GM23338 (cell line): ENCODE measurements at regions not wholly inside any gene's neighbourhood (a gene's known extent, or its start where the extent isn't known, plus 50 kb on each side); places are given as distances from the start of the nearest gene placed in this dataset.

Experiments used
- ATAC-seq: fragments of 200-7000 bp; cut with Tn5 transposase; 3 replicates; pipeline ENCODE4 v1.9.1; 2020
- DNase-seq: peaks from one replicate; pipeline ENCODE4 v3.0.0-alpha.2; 2015; ENCODE audit warnings: low spot score
- H2AFZ ChIP-seq: fragments of 200-600 bp; sonication (generic); 2 replicates; pipeline ENCODE4 v1.8.0; 2016; ENCODE audit warnings: antibody characterized with exemption, mild to moderate bottlenecking, moderate library complexity
- H3F3A ChIP-seq: fragments of 200-600 bp; sonication (generic); replicated peaks from 2 replicates; pipeline ENCODE4 v1.8.0; 2017; ENCODE audit warnings: antibody characterized with exemption, mixed run types, low read depth
- H3K27ac ChIP-seq: fragments of 200-600 bp; sonication (generic); 2 replicates; pipeline ENCODE4 v1.6.1; 2016; ENCODE audit warnings: low read depth
- H3K27me3 ChIP-seq: fragments of 200-600 bp; sonication (generic); 2 replicates; pipeline ENCODE4 v1.8.0; 2016; ENCODE audit warnings: mild to moderate bottlenecking, mixed run types, moderate library complexity; ENCODE audit not compliant: insufficient read depth
- H3K36me3 ChIP-seq: fragments of 200-600 bp; sonication (generic); 2 replicates; pipeline ENCODE4 v1.8.0; 2016; ENCODE audit warnings: mild to moderate bottlenecking; ENCODE audit not compliant: insufficient read depth
- H3K4me1 ChIP-seq: fragments of 200-600 bp; sonication (generic); 2 replicates; pipeline ENCODE4 v1.8.0; 2016; ENCODE audit warnings: mild to moderate bottlenecking, moderate library complexity; ENCODE audit not compliant: insufficient read depth
- H3K4me2 ChIP-seq: fragments of 200-600 bp; sonication (generic); 2 replicates; pipeline ENCODE4 v1.7.1; 2017; ENCODE audit warnings: mixed run types
- H3K4me3 ChIP-seq: fragments of 200-600 bp; sonication (generic); 2 replicates; pipeline ENCODE4 v1.6.1; 2016; ENCODE audit warnings: mixed run types
- H3K79me2 ChIP-seq: fragments of 200-600 bp; sonication (generic); replicated peaks from 2 replicates; pipeline ENCODE4 v1.8.0; 2017; ENCODE audit warnings: mild to moderate bottlenecking; ENCODE audit not compliant: insufficient read depth
- H3K9me2 ChIP-seq: fragments of 200-600 bp; sonication (generic); 2 replicates; pipeline ENCODE4 v1.8.0; 2017; ENCODE audit not compliant: insufficient read depth
- H4K20me1 ChIP-seq: fragments of 200-600 bp; sonication (generic); replicated peaks from 2 replicates; pipeline ENCODE4 v1.8.0; 2017; ENCODE audit warnings: mild to moderate bottlenecking; ENCODE audit not compliant: insufficient read depth
- H3K27ac Mint-ChIP-seq: 2 replicates; pipeline ENCODE4 v1.8.0; 2020; ENCODE audit warnings: inconsistent platforms, mild to moderate bottlenecking, moderate library complexity, mixed read lengths
- H3K27me3 Mint-ChIP-seq: 3 replicates; pipeline ENCODE4 v1.8.0; 2022; ENCODE audit warnings: low read depth, mild to moderate bottlenecking, moderate library complexity, mixed read lengths, inconsistent platforms; ENCODE audit not compliant: insufficient read depth, poor library complexity
- H3K36me3 Mint-ChIP-seq: 3 replicates; pipeline ENCODE4 v1.8.0; 2021; ENCODE audit warnings: low read depth, mild to moderate bottlenecking, inconsistent platforms, moderate library complexity, mixed read lengths
- H3K4me1 Mint-ChIP-seq: 3 replicates; pipeline ENCODE4 v1.8.0; 2020; ENCODE audit warnings: mild to moderate bottlenecking, inconsistent platforms, mixed read lengths
- H3K4me3 Mint-ChIP-seq: 3 replicates; pipeline ENCODE4 v1.8.0; 2021; ENCODE audit warnings: moderate library complexity, mild to moderate bottlenecking, inconsistent platforms, mixed read lengths
- H3K9me3 Mint-ChIP-seq: 3 replicates; pipeline ENCODE4 v1.8.0; 2020; ENCODE audit warnings: moderate library complexity, mild to moderate bottlenecking, inconsistent platforms, mixed read lengths
- CREB1 ChIP-seq: fragments of 250-450 bp; sonication (Bioruptor Pico); IDR thresholded peaks from 2 replicates; pipeline ENCODE4 v1.5.0; 2020; ENCODE audit warnings: low read depth, mild to moderate bottlenecking, moderate library complexity
- CTCF ChIP-seq, 2 experiments: fragments of 200-600 bp in 1 of 2; sonication (generic) in 1 of 2; conservative IDR thresholded peaks; 2 replicates each; pipeline versions ENCODE4 v1.5.1 to v1.6.1; 2016 to 2017; ENCODE audit warnings: antibody characterized with exemption in 2 of 2, low read depth in 2 of 2, mild to moderate bottlenecking in 2 of 2, moderate library complexity in 1 of 2
- ETS1 ChIP-seq: IDR thresholded peaks from 2 replicates; pipeline ENCODE4 v1.6.1; 2016; ENCODE audit warnings: antibody characterized with exemption
- EZH2 ChIP-seq: fragments of 200-600 bp; sonication (generic); IDR thresholded peaks from one replicate; pipeline ENCODE4 v1.8.0; 2017; ENCODE audit warnings: antibody characterized with exemption, mild to moderate bottlenecking, low read depth; ENCODE audit not compliant: unreplicated experiment
- EZH2phosphoT487 ChIP-seq: fragments of 200-600 bp; sonication (generic); IDR thresholded peaks from one replicate; pipeline ENCODE4 v1.8.1; 2018; ENCODE audit warnings: antibody characterized with exemption; ENCODE audit not compliant: unreplicated experiment
- JUNB ChIP-seq: IDR thresholded peaks from one replicate; pipeline ENCODE4 v1.6.1; 2016; ENCODE audit warnings: antibody characterized with exemption; ENCODE audit not compliant: unreplicated experiment
- NANOG ChIP-seq: IDR thresholded peaks from 2 replicates; pipeline ENCODE4 v1.6.1; 2016; ENCODE audit warnings: antibody characterized with exemption, borderline replicate concordance
- STAT1 ChIP-seq: IDR thresholded peaks from one replicate; pipeline ENCODE4 v1.6.1; 2016; ENCODE audit warnings: antibody characterized with exemption; ENCODE audit not compliant: unreplicated experiment
- ZNF114 ChIP-seq: fragments of 250-450 bp; sonication (Bioruptor Pico); IDR thresholded peaks from 2 replicates; pipeline ENCODE4 v1.5.0; 2020; ENCODE audit warnings: mild to moderate bottlenecking, moderate library complexity
- TF ChIP-seq, protein P1 (sequence below): IDR thresholded peaks from one replicate; pipeline ENCODE4 v1.6.1; 2018; ENCODE audit warnings: antibody characterized with exemption; ENCODE audit not compliant: unreplicated experiment
- TF ChIP-seq, protein P2 (sequence below): fragments of 250-450 bp; sonication (Bioruptor Pico); IDR thresholded peaks from 2 replicates; pipeline ENCODE4 v1.5.0; 2020; ENCODE audit warnings: mild to moderate bottlenecking, moderate library complexity

GRCh38 chr3:110680450-110680849, 391.2 kb upstream of the NECTIN3 start:
- DNase-seq (no peak), ATAC-seq (no peak)
- no peaks in the 10 kb centered on the region for H3K79me2 ChIP-seq
- no peak overlapping the region for H3K27ac ChIP-seq
- H3K4me1 Mint-ChIP-seq, result peaks cover 30% of the 10 kb centered on the region
- H3K36me3 Mint-ChIP-seq, result peaks cover 51% of the 10 kb centered on the region
- H3K36me3 ChIP-seq, result no peaks in the 10 kb centered on the region
- H3F3A ChIP-seq, result no peaks in the 10 kb centered on the region
- H3K27me3 ChIP-seq, result no peaks in the 10 kb centered on the region
- peaks cover 14% of the 10 kb centered on the region for H3K9me3 Mint-ChIP-seq
- H2AFZ ChIP-seq, result no peak overlapping the region
- peaks cover 18% of the 10 kb centered on the region for H3K4me1 ChIP-seq
- no peak overlapping the region for H3K4me3 ChIP-seq
- no peak overlapping the region for H3K4me3 Mint-ChIP-seq
- TF ChIP-seq JUNB (no peak), ZNF114 (no peak), EZH2phosphoT487 (no peak), EZH2 (no peak), STAT1 (no peak), CREB1 (CRISPR knock-in tag) (no peak), CTCF (conservative IDR thresholded peaks at IDR 0.05; ENCODE audit: low read depth in 2 of 2) (no peak), NANOG (no peak), ETS1 (no peak)
- TF ChIP-seq, protein P1, sequence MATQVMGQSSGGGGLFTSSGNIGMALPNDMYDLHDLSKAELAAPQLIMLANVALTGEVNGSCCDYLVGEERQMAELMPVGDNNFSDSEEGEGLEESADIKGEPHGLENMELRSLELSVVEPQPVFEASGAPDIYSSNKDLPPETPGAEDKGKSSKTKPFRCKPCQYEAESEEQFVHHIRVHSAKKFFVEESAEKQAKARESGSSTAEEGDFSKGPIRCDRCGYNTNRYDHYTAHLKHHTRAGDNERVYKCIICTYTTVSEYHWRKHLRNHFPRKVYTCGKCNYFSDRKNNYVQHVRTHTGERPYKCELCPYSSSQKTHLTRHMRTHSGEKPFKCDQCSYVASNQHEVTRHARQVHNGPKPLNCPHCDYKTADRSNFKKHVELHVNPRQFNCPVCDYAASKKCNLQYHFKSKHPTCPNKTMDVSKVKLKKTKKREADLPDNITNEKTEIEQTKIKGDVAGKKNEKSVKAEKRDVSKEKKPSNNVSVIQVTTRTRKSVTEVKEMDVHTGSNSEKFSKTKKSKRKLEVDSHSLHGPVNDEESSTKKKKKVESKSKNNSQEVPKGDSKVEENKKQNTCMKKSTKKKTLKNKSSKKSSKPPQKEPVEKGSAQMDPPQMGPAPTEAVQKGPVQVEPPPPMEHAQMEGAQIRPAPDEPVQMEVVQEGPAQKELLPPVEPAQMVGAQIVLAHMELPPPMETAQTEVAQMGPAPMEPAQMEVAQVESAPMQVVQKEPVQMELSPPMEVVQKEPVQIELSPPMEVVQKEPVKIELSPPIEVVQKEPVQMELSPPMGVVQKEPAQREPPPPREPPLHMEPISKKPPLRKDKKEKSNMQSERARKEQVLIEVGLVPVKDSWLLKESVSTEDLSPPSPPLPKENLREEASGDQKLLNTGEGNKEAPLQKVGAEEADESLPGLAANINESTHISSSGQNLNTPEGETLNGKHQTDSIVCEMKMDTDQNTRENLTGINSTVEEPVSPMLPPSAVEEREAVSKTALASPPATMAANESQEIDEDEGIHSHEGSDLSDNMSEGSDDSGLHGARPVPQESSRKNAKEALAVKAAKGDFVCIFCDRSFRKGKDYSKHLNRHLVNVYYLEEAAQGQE, result no peak
- TF ChIP-seq, protein P2, sequence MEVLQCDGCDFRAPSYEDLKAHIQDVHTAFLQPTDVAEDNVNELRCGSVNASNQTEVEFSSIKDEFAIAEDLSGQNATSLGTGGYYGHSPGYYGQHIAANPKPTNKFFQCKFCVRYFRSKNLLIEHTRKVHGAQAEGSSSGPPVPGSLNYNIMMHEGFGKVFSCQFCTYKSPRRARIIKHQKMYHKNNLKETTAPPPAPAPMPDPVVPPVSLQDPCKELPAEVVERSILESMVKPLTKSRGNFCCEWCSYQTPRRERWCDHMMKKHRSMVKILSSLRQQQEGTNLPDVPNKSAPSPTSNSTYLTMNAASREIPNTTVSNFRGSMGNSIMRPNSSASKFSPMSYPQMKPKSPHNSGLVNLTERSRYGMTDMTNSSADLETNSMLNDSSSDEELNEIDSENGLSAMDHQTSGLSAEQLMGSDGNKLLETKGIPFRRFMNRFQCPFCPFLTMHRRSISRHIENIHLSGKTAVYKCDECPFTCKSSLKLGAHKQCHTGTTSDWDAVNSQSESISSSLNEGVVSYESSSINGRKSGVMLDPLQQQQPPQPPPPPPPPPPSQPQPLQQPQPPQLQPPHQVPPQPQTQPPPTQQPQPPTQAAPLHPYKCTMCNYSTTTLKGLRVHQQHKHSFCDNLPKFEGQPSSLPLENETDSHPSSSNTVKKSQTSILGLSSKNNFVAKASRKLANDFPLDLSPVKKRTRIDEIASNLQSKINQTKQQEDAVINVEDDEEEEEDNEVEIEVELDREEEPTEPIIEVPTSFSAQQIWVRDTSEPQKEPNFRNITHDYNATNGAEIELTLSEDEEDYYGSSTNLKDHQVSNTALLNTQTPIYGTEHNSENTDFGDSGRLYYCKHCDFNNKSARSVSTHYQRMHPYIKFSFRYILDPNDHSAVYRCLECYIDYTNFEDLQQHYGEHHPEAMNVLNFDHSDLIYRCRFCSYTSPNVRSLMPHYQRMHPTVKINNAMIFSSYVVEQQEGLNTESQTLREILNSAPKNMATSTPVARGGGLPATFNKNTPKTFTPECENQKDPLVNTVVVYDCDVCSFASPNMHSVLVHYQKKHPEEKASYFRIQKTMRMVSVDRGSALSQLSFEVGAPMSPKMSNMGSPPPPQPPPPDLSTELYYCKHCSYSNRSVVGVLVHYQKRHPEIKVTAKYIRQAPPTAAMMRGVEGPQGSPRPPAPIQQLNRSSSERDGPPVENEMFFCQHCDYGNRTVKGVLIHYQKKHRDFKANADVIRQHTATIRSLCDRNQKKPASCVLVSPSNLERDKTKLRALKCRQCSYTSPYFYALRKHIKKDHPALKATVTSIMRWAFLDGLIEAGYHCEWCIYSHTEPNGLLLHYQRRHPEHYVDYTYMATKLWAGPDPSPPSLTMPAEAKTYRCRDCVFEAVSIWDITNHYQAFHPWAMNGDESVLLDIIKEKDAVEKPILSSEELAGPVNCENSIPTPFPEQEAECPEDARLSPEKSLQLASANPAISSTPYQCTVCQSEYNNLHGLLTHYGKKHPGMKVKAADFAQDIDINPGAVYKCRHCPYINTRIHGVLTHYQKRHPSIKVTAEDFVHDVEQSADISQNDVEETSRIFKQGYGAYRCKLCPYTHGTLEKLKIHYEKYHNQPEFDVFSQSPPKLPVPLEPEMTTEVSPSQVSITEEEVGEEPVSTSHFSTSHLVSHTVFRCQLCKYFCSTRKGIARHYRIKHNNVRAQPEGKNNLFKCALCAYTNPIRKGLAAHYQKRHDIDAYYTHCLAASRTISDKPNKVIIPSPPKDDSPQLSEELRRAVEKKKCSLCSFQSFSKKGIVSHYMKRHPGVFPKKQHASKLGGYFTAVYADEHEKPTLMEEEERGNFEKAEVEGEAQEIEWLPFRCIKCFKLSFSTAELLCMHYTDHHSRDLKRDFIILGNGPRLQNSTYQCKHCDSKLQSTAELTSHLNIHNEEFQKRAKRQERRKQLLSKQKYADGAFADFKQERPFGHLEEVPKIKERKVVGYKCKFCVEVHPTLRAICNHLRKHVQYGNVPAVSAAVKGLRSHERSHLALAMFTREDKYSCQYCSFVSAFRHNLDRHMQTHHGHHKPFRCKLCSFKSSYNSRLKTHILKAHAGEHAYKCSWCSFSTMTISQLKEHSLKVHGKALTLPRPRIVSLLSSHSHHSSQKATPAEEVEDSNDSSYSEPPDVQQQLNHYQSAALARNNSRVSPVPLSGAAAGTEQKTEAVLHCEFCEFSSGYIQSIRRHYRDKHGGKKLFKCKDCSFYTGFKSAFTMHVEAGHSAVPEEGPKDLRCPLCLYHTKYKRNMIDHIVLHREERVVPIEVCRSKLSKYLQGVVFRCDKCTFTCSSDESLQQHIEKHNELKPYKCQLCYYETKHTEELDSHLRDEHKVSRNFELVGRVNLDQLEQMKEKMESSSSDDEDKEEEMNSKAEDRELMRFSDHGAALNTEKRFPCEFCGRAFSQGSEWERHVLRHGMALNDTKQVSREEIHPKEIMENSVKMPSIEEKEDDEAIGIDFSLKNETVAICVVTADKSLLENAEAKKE (CRISPR knock-in tag), result no peak
- peaks cover 15% of the 10 kb centered on the region for H3K9me2 ChIP-seq
- no peak overlapping the region for H3K27ac Mint-ChIP-seq
- no peaks in the 10 kb centered on the region for H4K20me1 ChIP-seq
- H3K4me2 ChIP-seq, result no peak overlapping the region
- no peaks in the 10 kb centered on the region for H3K27me3 Mint-ChIP-seq
